ENCODE measurements at regions not wholly inside any gene's neighbourhood (a gene's known extent, or its start where the extent isn't known, plus 50 kb on each side); places are given as distances from the start of the nearest gene placed in this dataset.

GRCh38 chr11:64430645-64431044 is 71.7 kb downstream of the RPS6KA4 start:
- TF ChIP-seq, protein P1, sequence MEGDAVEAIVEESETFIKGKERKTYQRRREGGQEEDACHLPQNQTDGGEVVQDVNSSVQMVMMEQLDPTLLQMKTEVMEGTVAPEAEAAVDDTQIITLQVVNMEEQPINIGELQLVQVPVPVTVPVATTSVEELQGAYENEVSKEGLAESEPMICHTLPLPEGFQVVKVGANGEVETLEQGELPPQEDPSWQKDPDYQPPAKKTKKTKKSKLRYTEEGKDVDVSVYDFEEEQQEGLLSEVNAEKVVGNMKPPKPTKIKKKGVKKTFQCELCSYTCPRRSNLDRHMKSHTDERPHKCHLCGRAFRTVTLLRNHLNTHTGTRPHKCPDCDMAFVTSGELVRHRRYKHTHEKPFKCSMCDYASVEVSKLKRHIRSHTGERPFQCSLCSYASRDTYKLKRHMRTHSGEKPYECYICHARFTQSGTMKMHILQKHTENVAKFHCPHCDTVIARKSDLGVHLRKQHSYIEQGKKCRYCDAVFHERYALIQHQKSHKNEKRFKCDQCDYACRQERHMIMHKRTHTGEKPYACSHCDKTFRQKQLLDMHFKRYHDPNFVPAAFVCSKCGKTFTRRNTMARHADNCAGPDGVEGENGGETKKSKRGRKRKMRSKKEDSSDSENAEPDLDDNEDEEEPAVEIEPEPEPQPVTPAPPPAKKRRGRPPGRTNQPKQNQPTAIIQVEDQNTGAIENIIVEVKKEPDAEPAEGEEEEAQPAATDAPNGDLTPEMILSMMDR (IDR thresholded peaks at IDR 0.05; ENCODE audit: low read depth, low read length) = no peak
- TF ChIP-seq POLR2A (IDR thresholded peaks at IDR 0.05; ENCODE audit: extremely low read depth, insufficient read length) (no peak), MYC (IDR thresholded peaks at IDR 0.05; ENCODE audit: low read depth, low read length) (no peak), MAX (IDR thresholded peaks at IDR 0.05; ENCODE audit: low read depth, low read length) (no peak)
